ENCODE measurements at regions not wholly inside any gene's neighbourhood (a gene's known extent, or its start where the extent isn't known, plus 50 kb on each side); places are given as distances from the start of the nearest gene placed in this dataset.

DNA sequence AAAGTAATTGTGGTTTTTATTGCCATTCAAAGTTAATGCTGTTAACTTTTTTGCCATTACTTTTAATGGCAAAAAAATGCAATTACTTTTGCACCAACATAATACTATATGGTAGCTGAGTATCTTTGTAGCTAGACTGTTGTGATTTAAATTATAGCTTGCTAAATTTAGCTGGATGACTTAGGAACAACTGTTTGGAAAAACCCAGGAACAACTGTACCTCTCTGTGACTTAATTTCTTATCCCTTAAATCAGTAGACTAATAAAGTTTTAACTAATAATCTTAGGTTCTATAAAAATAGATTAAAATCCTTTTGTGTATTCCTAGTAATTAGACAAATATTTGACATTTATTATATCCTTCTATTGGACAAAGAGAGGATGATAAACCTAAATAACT, 268.2 kb downstream of the TENT5A start:
- ChIA-PET POLR2A (no interaction called here), CTCF (no interaction called here)
- Mint-ChIP-seq H3K4me1 (no peaks in the 10 kb centered on the region), H3K27ac (no peak overlapping the region), H3K27me3 (ENCODE audit: low read depth) (no peaks in the 10 kb centered on the region), H3K4me3 (no peak overlapping the region), H3K9me3 (no peaks in the 10 kb centered on the region), H3K36me3 (no peaks in the 10 kb centered on the region)
- TF ChIP-seq TEAD4 (CRISPR knock-in tag; IDR thresholded peaks at IDR 0.05) (no peak), RORB (CRISPR knock-in tag; IDR thresholded peaks at IDR 0.05) (no peak), ESRRA (CRISPR knock-in tag; IDR thresholded peaks at IDR 0.05; ENCODE audit: borderline replicate concordance) (no peak), IRF2 (CRISPR knock-in tag; IDR thresholded peaks at IDR 0.05; ENCODE audit: borderline replicate concordance, low read depth) (no peak), HMGA2 (CRISPR knock-in tag; IDR thresholded peaks at IDR 0.05) (no peak), FOXJ3 (CRISPR knock-in tag; IDR thresholded peaks at IDR 0.05; ENCODE audit: borderline replicate concordance) (no peak), MYBL2 (CRISPR knock-in tag; IDR thresholded peaks at IDR 0.05) (no peak), FOXK1 (CRISPR knock-in tag; IDR thresholded peaks at IDR 0.05) (no peak)
- TF ChIP-seq, protein P1, sequence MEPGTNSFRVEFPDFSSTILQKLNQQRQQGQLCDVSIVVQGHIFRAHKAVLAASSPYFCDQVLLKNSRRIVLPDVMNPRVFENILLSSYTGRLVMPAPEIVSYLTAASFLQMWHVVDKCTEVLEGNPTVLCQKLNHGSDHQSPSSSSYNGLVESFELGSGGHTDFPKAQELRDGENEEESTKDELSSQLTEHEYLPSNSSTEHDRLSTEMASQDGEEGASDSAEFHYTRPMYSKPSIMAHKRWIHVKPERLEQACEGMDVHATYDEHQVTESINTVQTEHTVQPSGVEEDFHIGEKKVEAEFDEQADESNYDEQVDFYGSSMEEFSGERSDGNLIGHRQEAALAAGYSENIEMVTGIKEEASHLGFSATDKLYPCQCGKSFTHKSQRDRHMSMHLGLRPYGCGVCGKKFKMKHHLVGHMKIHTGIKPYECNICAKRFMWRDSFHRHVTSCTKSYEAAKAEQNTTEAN (CRISPR knock-in tag; IDR thresholded peaks at IDR 0.05), result no peak
- TF ChIP-seq, protein P2, sequence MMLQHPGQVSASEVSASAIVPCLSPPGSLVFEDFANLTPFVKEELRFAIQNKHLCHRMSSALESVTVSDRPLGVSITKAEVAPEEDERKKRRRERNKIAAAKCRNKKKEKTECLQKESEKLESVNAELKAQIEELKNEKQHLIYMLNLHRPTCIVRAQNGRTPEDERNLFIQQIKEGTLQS (CRISPR knock-in tag; conservative IDR thresholded peaks at IDR 0.05), result no peak
- TF ChIP-seq, protein P3, sequence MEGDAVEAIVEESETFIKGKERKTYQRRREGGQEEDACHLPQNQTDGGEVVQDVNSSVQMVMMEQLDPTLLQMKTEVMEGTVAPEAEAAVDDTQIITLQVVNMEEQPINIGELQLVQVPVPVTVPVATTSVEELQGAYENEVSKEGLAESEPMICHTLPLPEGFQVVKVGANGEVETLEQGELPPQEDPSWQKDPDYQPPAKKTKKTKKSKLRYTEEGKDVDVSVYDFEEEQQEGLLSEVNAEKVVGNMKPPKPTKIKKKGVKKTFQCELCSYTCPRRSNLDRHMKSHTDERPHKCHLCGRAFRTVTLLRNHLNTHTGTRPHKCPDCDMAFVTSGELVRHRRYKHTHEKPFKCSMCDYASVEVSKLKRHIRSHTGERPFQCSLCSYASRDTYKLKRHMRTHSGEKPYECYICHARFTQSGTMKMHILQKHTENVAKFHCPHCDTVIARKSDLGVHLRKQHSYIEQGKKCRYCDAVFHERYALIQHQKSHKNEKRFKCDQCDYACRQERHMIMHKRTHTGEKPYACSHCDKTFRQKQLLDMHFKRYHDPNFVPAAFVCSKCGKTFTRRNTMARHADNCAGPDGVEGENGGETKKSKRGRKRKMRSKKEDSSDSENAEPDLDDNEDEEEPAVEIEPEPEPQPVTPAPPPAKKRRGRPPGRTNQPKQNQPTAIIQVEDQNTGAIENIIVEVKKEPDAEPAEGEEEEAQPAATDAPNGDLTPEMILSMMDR (IDR thresholded peaks at IDR 0.05), result no peak
- DNase-seq (ENCODE audit: low spot score) (no peak), ATAC-seq (no peak)

DNA sequence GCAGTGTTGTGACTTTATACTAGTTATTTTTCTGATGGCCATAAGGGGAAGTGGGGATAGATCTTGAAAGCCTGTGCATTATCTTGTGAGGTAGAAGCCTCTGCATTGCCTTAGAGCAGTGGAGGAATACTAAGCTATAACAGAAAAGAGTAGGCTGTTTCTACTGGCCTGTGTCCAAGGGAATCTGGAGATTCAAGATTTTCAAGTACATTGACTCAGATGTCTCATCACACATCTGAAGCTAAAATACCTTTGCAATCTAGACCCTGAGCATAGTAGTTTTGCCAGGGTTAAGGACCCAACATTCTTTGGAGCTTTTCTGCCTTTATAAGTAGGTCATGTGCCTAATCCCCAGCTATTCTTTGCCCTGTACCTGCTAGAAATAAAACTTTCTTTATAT, 272.3 kb downstream of the TENT5A start:
- Mint-ChIP-seq H3K4me1 (no peaks in the 10 kb centered on the region), H3K27me3 (ENCODE audit: low read depth) (no peaks in the 10 kb centered on the region), H3K36me3 (no peaks in the 10 kb centered on the region), H3K9me3 (no peaks in the 10 kb centered on the region), H3K27ac (no peak overlapping the region), H3K4me3 (no peak overlapping the region)
- TF ChIP-seq, protein P4, sequence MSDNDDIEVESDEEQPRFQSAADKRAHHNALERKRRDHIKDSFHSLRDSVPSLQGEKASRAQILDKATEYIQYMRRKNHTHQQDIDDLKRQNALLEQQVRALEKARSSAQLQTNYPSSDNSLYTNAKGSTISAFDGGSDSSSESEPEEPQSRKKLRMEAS (CRISPR knock-in tag; IDR thresholded peaks at IDR 0.05), result no peak
- TF ChIP-seq, protein P5, sequence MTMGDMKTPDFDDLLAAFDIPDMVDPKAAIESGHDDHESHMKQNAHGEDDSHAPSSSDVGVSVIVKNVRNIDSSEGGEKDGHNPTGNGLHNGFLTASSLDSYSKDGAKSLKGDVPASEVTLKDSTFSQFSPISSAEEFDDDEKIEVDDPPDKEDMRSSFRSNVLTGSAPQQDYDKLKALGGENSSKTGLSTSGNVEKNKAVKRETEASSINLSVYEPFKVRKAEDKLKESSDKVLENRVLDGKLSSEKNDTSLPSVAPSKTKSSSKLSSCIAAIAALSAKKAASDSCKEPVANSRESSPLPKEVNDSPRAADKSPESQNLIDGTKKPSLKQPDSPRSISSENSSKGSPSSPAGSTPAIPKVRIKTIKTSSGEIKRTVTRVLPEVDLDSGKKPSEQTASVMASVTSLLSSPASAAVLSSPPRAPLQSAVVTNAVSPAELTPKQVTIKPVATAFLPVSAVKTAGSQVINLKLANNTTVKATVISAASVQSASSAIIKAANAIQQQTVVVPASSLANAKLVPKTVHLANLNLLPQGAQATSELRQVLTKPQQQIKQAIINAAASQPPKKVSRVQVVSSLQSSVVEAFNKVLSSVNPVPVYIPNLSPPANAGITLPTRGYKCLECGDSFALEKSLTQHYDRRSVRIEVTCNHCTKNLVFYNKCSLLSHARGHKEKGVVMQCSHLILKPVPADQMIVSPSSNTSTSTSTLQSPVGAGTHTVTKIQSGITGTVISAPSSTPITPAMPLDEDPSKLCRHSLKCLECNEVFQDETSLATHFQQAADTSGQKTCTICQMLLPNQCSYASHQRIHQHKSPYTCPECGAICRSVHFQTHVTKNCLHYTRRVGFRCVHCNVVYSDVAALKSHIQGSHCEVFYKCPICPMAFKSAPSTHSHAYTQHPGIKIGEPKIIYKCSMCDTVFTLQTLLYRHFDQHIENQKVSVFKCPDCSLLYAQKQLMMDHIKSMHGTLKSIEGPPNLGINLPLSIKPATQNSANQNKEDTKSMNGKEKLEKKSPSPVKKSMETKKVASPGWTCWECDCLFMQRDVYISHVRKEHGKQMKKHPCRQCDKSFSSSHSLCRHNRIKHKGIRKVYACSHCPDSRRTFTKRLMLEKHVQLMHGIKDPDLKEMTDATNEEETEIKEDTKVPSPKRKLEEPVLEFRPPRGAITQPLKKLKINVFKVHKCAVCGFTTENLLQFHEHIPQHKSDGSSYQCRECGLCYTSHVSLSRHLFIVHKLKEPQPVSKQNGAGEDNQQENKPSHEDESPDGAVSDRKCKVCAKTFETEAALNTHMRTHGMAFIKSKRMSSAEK (CRISPR knock-in tag; IDR thresholded peaks at IDR 0.05; ENCODE audit: borderline replicate concordance), result no peak
- TF ChIP-seq, protein P6, sequence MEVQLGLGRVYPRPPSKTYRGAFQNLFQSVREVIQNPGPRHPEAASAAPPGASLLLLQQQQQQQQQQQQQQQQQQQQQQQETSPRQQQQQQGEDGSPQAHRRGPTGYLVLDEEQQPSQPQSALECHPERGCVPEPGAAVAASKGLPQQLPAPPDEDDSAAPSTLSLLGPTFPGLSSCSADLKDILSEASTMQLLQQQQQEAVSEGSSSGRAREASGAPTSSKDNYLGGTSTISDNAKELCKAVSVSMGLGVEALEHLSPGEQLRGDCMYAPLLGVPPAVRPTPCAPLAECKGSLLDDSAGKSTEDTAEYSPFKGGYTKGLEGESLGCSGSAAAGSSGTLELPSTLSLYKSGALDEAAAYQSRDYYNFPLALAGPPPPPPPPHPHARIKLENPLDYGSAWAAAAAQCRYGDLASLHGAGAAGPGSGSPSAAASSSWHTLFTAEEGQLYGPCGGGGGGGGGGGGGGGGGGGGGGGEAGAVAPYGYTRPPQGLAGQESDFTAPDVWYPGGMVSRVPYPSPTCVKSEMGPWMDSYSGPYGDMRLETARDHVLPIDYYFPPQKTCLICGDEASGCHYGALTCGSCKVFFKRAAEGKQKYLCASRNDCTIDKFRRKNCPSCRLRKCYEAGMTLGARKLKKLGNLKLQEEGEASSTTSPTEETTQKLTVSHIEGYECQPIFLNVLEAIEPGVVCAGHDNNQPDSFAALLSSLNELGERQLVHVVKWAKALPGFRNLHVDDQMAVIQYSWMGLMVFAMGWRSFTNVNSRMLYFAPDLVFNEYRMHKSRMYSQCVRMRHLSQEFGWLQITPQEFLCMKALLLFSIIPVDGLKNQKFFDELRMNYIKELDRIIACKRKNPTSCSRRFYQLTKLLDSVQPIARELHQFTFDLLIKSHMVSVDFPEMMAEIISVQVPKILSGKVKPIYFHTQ (CRISPR knock-in tag; IDR thresholded peaks at IDR 0.05), result no peak
- TF ChIP-seq CREM (CRISPR knock-in tag; IDR thresholded peaks at IDR 0.05), result no peak
- ATAC-seq, result no peak
- ChIA-PET POLR2A (no interaction called here), CTCF (no interaction called here)
- DNase-seq (ENCODE audit: low spot score), result no peak

All from WTC11 (cell line).